Mammary epithelial cell (primary cell): ENCODE measurements at regions not wholly inside any gene's neighbourhood (a gene's known extent, or its start where the extent isn't known, plus 50 kb on each side); places are given as distances from the start of the nearest gene placed in this dataset.

Experiments used
- EZH2 ChIP-seq: IDR thresholded peaks from 2 replicates; pipeline ENCODE4 v1.6.1; 2012; ENCODE audit warnings: low read length, inconsistent platforms, borderline replicate concordance
- TF ChIP-seq, protein P1 (sequence below), 2 donors: IDR thresholded peaks in 1 of 2; conservative IDR thresholded peaks in 1 of 2; 2 replicates each; pipeline ENCODE4 v1.5.1; 2011 to 2012; ENCODE audit warnings: inconsistent platforms in 2 of 2, low read length in 2 of 2, mild to moderate bottlenecking in 2 of 2, control low read depth in 1 of 2, low read depth in 1 of 2; ENCODE audit not compliant: insufficient read depth in 1 of 2; ENCODE audit errors: extremely low read depth in 1 of 2

DNA sequence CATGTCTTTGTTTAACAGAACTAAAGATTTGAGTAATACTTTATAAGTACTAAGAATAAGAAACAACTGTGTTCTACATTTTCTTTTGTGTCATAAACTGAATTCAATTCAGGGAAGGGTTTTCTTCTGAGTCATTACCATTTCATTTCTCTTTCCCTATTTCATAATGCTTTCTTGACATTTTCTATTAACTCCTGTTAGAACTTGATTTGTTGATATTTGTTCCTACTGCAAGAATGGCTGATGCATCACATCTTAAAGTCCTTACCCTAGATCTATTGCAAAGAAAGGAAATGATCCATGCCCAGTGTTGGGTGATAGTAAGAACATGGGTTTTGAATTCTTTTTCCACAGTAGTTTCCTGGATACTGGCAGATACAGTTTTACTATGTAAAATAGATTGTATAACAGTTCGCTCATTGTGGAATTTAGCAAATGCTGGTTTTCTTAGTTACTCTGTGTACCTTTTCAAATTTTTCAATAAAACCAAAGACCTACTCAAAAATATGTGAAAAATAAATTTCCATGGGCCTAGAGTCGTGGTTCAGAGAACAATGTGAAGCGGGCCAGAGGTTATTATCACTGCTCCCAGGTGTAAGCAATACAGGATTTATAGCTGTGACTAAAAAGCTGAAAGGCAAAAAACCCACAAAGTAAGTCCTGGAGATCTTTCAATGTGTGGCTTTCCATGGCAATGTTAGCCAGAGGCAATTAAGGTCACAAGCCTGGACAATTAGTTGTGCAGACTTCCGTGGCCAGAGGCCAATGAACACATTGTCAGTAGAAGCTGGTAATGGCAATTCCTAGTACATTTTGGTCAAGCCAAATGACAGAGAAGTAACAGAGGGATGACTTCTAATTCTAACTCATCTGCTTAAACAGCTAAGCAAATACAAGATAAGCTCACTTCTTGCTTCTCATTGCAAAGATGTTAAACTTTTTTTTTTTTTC is 127.3 kb upstream of the FAT4 start:
- no peak for TF ChIP-seq EZH2
- TF ChIP-seq, protein P1, sequence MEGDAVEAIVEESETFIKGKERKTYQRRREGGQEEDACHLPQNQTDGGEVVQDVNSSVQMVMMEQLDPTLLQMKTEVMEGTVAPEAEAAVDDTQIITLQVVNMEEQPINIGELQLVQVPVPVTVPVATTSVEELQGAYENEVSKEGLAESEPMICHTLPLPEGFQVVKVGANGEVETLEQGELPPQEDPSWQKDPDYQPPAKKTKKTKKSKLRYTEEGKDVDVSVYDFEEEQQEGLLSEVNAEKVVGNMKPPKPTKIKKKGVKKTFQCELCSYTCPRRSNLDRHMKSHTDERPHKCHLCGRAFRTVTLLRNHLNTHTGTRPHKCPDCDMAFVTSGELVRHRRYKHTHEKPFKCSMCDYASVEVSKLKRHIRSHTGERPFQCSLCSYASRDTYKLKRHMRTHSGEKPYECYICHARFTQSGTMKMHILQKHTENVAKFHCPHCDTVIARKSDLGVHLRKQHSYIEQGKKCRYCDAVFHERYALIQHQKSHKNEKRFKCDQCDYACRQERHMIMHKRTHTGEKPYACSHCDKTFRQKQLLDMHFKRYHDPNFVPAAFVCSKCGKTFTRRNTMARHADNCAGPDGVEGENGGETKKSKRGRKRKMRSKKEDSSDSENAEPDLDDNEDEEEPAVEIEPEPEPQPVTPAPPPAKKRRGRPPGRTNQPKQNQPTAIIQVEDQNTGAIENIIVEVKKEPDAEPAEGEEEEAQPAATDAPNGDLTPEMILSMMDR (conservative IDR thresholded peaks at IDR 0.05 in 1 of 2, IDR thresholded peaks at IDR 0.05 in 1 of 2; ENCODE audit: extremely low read depth in 1 of 2, insufficient read depth in 1 of 2, low read depth in 1 of 2, low read length in 2 of 2), result no peak
